ENCODE measurements at regions not wholly inside any gene's neighbourhood (a gene's known extent, or its start where the extent isn't known, plus 50 kb on each side); places are given as distances from the start of the nearest gene placed in this dataset.

DNA sequence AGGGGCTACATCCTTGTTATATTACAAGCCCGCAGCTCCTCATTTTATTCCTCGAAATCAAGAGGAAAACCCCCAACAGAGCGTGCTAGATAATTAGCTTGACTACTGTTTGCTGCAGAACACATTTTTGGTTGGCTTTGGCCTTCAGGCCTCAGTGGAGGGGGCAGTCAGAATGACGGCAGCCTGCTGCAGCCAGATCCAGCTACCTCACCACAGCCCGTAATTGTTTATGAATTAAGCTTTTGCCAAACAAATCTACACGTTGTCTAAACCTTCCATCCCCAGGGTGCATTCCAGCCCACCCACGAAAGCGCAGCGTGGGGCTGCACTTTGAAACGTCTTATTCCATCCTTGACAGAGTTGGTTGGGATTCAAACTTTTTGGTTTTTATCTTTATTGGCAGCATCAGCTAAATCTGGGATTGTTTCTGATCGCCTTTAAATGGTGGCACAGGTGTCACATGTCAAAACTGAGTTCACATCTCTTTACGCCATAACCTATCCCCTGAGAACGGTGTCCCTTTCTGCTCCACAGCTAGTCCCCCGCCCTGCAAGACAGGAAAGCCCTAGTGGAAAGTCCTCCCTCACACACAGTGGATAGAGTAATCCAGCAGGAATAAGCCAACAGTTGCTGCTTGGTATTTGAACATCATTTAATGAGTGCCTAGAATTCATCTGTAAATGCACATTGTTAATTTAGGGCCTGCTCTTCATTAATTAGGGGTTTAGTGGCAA, 195.5 kb downstream of the LMO4 start:
- TF ChIP-seq POLR2A (IDR thresholded peaks at IDR 0.05) (no peak), POLR2AphosphoS5 (IDR thresholded peaks at IDR 0.05) (no peak)
